ENCODE measurements at regions not wholly inside any gene's neighbourhood (a gene's known extent, or its start where the extent isn't known, plus 50 kb on each side); places are given as distances from the start of the nearest gene placed in this dataset.

DNA sequence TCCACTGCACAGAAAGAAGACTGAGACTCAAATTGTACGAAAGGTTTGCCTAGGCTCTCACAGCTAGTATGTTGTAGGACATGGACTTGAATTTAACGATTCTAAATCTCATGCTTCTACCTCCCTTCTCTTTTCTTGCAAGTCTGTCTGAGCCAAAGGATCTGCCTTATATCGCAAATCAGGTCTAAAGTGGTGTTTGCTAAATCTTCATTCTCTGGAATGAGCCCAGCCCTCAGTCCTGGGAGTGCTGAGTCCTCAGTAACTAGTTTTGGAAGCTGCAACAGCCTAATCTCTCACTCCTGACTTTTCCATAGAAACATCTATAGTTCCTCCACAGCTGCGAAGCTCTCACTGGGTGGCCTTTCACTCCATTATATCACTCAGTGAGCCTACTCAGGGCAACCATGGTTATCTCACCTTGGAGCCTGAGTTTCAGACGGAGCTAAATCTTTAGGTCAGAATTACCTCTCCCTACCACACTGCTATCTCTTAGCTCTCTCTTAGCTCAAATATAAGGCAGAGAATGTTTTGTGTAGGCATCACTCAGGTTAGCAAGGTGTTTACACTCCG, 575.5 kb upstream of the C16orf82 start:
- Mint-ChIP-seq H3K36me3 (ENCODE audit: insufficient read depth, unreplicated experiment) (no peaks in the 10 kb centered on the region), H3K9me3 (ENCODE audit: unreplicated experiment) (peaks cover 66% of the 10 kb centered on the region), H3K27ac (ENCODE audit: low read depth, unreplicated experiment) (no peak overlapping the region), H3K27me3 (ENCODE audit: insufficient read depth, unreplicated experiment) (no peaks in the 10 kb centered on the region), H3K4me3 (ENCODE audit: unreplicated experiment) (no peak overlapping the region), H3K4me1 (ENCODE audit: insufficient read depth, unreplicated experiment) (no peaks in the 10 kb centered on the region)
- ChIA-PET POLR2A (no interaction called here), CTCF (interaction anchor here (0.7 kb wide), 1 partner anchor 961 kb away, joined by 3 read pairs; no protein-coding TSS in a partner anchor)
- TF ChIP-seq, protein P1, sequence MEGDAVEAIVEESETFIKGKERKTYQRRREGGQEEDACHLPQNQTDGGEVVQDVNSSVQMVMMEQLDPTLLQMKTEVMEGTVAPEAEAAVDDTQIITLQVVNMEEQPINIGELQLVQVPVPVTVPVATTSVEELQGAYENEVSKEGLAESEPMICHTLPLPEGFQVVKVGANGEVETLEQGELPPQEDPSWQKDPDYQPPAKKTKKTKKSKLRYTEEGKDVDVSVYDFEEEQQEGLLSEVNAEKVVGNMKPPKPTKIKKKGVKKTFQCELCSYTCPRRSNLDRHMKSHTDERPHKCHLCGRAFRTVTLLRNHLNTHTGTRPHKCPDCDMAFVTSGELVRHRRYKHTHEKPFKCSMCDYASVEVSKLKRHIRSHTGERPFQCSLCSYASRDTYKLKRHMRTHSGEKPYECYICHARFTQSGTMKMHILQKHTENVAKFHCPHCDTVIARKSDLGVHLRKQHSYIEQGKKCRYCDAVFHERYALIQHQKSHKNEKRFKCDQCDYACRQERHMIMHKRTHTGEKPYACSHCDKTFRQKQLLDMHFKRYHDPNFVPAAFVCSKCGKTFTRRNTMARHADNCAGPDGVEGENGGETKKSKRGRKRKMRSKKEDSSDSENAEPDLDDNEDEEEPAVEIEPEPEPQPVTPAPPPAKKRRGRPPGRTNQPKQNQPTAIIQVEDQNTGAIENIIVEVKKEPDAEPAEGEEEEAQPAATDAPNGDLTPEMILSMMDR (IDR thresholded peaks at IDR 0.05; ENCODE audit: unreplicated experiment) = no peak
- intact Hi-C loops (cut with micrococcal nuclease) = no loop called here
- no TSS peak for BruUV-seq (replicated peaks)
- no peak for DNase-seq (ENCODE audit: unreplicated experiment)

- no peaks in the 10 kb centered on the region for H3K4me1 Mint-ChIP-seq (ENCODE audit: insufficient read depth, unreplicated experiment)
- H3K9me3 Mint-ChIP-seq (ENCODE audit: unreplicated experiment) = peaks cover 64% of the 10 kb centered on the region
- TF ChIP-seq, protein P1 (IDR thresholded peaks at IDR 0.05; ENCODE audit: unreplicated experiment) = no peak
- no peak overlapping the region for H3K4me3 Mint-ChIP-seq (ENCODE audit: unreplicated experiment)
- H3K27me3 Mint-ChIP-seq (ENCODE audit: insufficient read depth, unreplicated experiment) = no peaks in the 10 kb centered on the region
- ChIA-PET POLR2A (no interaction called here), CTCF (interaction anchor here (0.6 to 0.7 kb wide), 3 partner anchors 615 to 1551 kb away, joined by 3 read pairs; no protein-coding TSS in a partner anchor)
- no peak for DNase-seq (ENCODE audit: unreplicated experiment)
- H3K36me3 Mint-ChIP-seq (ENCODE audit: insufficient read depth, unreplicated experiment) = no peaks in the 10 kb centered on the region
- H3K27ac Mint-ChIP-seq (ENCODE audit: low read depth, unreplicated experiment) = no peak overlapping the region
- no TSS peak for BruUV-seq (replicated peaks)
- intact Hi-C loops (cut with micrococcal nuclease) = no loop called here
These were observed 574.8 kb upstream of the C16orf82 start for GRCh38 chr16:26491962-26492361.

- Mint-ChIP-seq H3K27ac (ENCODE audit: low read depth, unreplicated experiment) (no peak overlapping the region), H3K36me3 (ENCODE audit: insufficient read depth, unreplicated experiment) (no peaks in the 10 kb centered on the region), H3K4me3 (ENCODE audit: unreplicated experiment) (no peak overlapping the region), H3K4me1 (ENCODE audit: insufficient read depth, unreplicated experiment) (no peaks in the 10 kb centered on the region), H3K27me3 (ENCODE audit: insufficient read depth, unreplicated experiment) (no peaks in the 10 kb centered on the region), H3K9me3 (ENCODE audit: unreplicated experiment) (peaks cover 57% of the 10 kb centered on the region)
- ChIA-PET POLR2A (no interaction called here), CTCF (interaction anchor here (1.0 kb wide), 1 partner anchor 26 kb away, joined by 3 read pairs; no protein-coding TSS in a partner anchor)
- TF ChIP-seq, protein P1 (IDR thresholded peaks at IDR 0.05; ENCODE audit: unreplicated experiment) = no peak
- no TSS peak for BruUV-seq (replicated peaks)
- intact Hi-C loops (cut with micrococcal nuclease) = no loop called here
- no peak for DNase-seq (ENCODE audit: unreplicated experiment)
These were observed 573.0 kb upstream of the C16orf82 start for GRCh38 chr16:26493751-26494150.

DNA sequence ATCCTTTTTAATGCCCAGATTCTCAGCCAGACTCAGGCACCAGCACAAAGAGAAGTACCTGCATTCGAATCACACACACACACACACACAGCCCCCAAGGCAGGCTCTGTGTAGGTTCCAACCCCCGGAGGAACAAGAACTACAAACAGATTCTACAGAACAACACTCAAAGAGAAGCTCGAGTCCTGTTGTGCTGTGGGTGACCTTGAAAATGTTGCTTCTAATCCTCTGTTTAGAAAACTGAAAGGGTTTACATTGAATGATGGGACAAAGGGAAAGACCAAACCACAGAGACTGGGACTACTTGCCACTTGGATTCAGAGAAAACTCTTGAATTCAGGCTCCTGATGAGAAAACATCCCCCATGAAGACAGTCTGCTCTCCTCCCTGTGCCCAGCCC, 568.8 kb upstream of the C16orf82 start:
- TF ChIP-seq, protein P1 (IDR thresholded peaks at IDR 0.05; ENCODE audit: unreplicated experiment) = no peak
- H3K36me3 Mint-ChIP-seq (ENCODE audit: insufficient read depth, unreplicated experiment) = no peaks in the 10 kb centered on the region
- intact Hi-C loops (cut with micrococcal nuclease) = no loop called here
- H3K9me3 Mint-ChIP-seq (ENCODE audit: unreplicated experiment) = peaks cover 51% of the 10 kb centered on the region
- no peak overlapping the region for H3K27ac Mint-ChIP-seq (ENCODE audit: low read depth, unreplicated experiment)
- no TSS peak for BruUV-seq (replicated peaks)
- DNase-seq (ENCODE audit: unreplicated experiment) = no peak
- H3K4me3 Mint-ChIP-seq (ENCODE audit: unreplicated experiment) = no peak overlapping the region
- H3K27me3 Mint-ChIP-seq (ENCODE audit: insufficient read depth, unreplicated experiment) = no peaks in the 10 kb centered on the region
- ChIA-PET CTCF (no interaction called here), POLR2A (no interaction called here)
- no peaks in the 10 kb centered on the region for H3K4me1 Mint-ChIP-seq (ENCODE audit: insufficient read depth, unreplicated experiment)

Measured in MCF 10A (cell line).